SK-N-MC (cell line): ENCODE measurements at regions not wholly inside any gene's neighbourhood (a gene's known extent, or its start where the extent isn't known, plus 50 kb on each side); places are given as distances from the start of the nearest gene placed in this dataset.
"Not testable (repeated sequence)": the region's sequence is repeated elsewhere in the genome, so short reads cannot be mapped to it uniquely, and the experiment has no call there.

Source experiments
- DNase-seq: peaks from one replicate; pipeline ENCODE4 v3.0.0-alpha.2; 2011; ENCODE audit warnings: low read depth, low spot score
- H3K27ac ChIP-seq: fragments of 200-600 bp; sonication (generic); 2 replicates; pipeline ENCODE4 v1.5.1; 2016; ENCODE audit warnings: mixed run types
- H3K36me3 ChIP-seq: fragments of 200-600 bp; sonication (generic); 2 replicates; pipeline ENCODE4 v1.6.1; 2017; ENCODE audit warnings: antibody characterized with exemption, low read length, mixed read lengths; ENCODE audit not compliant: insufficient read depth
- H3K4me3 ChIP-seq: fragments of 200-600 bp; sonication (generic); 2 replicates; pipeline ENCODE4 v1.5.1; 2016
- H3K9ac ChIP-seq: fragments of 200-600 bp; sonication (generic); 2 replicates; pipeline ENCODE4 v1.8.0; 2017; ENCODE audit warnings: mixed run types, mixed read lengths; ENCODE audit not compliant: insufficient read length
- H3K9me3 ChIP-seq: fragments of 200-600 bp; sonication (generic); 2 replicates; pipeline ENCODE4 v1.6.1; 2017; ENCODE audit warnings: low read depth, mild to moderate bottlenecking, antibody characterized with exemption, low read length, moderate library complexity, mixed read lengths
- EZH2 ChIP-seq: fragments of 200-600 bp; sonication (generic); IDR thresholded peaks from one replicate; pipeline ENCODE4 v1.6.1; 2017; ENCODE audit warnings: antibody characterized with exemption
- FOXP2 ChIP-seq: optimal IDR thresholded peaks from 2 replicates; pipeline ENCODE3; 2011; ENCODE audit warnings: mild to moderate bottlenecking, moderate library complexity; ENCODE audit not compliant: insufficient read depth; ENCODE audit errors: extremely low read length, control extremely low read depth
- POLR2AphosphoS5 ChIP-seq: IDR thresholded peaks from 2 replicates; pipeline ENCODE4 v1.6.1; 2012; ENCODE audit warnings: mild to moderate bottlenecking, low read depth, low read length, borderline replicate concordance

GRCh38 chr4:66367043-66367660, 696.9 kb upstream of the EPHA5 start:
- TF ChIP-seq FOXP2 (no peak), POLR2AphosphoS5 (no peak), EZH2 (no peak)
- H3K9me3 ChIP-seq, result no peaks in the 10 kb centered on the region
- no peaks in the 10 kb centered on the region for H3K36me3 ChIP-seq
- no peak overlapping the region for H3K27ac ChIP-seq
- no peak for DNase-seq
- H3K9ac ChIP-seq, result no peak overlapping the region
- H3K4me3 ChIP-seq, result no peak overlapping the region

- not testable (repeated sequence) for H3K9me3 ChIP-seq, H3K4me3 ChIP-seq, H3K36me3 ChIP-seq, H3K9ac ChIP-seq, H3K27ac ChIP-seq, DNase-seq
These were observed 690.1 kb upstream of the EPHA5 start for GRCh38 chr4:66360395-66360794.

- no peak for DNase-seq
- Histone ChIP-seq H3K9me3 (no peaks in the 10 kb centered on the region), H3K36me3 (no peaks in the 10 kb centered on the region), H3K4me3 (no peak overlapping the region), H3K9ac (no peak overlapping the region), H3K27ac (no peak overlapping the region)
- TF ChIP-seq EZH2 (no peak), FOXP2 (no peak), POLR2AphosphoS5 (no peak)
These were observed 687.0 kb upstream of the EPHA5 start for GRCh38 chr4:66357316-66357715.

- H3K9me3 ChIP-seq, result no peaks in the 10 kb centered on the region
- no peak overlapping the region for H3K9ac ChIP-seq
- H3K4me3 ChIP-seq, result no peak overlapping the region
- no peak for DNase-seq
- H3K27ac ChIP-seq, result no peak overlapping the region
- H3K36me3 ChIP-seq, result no peaks in the 10 kb centered on the region
- TF ChIP-seq POLR2AphosphoS5 (no peak), FOXP2 (no peak), EZH2 (no peak)
These were observed 685.0 kb upstream of the EPHA5 start for GRCh38 chr4:66355328-66355727.

- Histone ChIP-seq H3K4me3 (no peak overlapping the region), H3K9me3 (no peaks in the 10 kb centered on the region), H3K36me3 (no peaks in the 10 kb centered on the region), H3K9ac (no peak overlapping the region), H3K27ac (no peak overlapping the region)
- DNase-seq, result no peak
- TF ChIP-seq EZH2, result no peak
- TF ChIP-seq FOXP2, result no peak
- no peak for TF ChIP-seq POLR2AphosphoS5
These were observed 681.5 kb upstream of the EPHA5 start for GRCh38 chr4:66351761-66352160.

- Histone ChIP-seq H3K9me3 (no peaks in the 10 kb centered on the region), H3K4me3 (no peak overlapping the region), H3K27ac (no peak overlapping the region), H3K36me3 (no peaks in the 10 kb centered on the region), H3K9ac (no peak overlapping the region)
- TF ChIP-seq EZH2, result no peak
- no peak for TF ChIP-seq FOXP2
- TF ChIP-seq POLR2AphosphoS5, result no peak
- no peak for DNase-seq
These were observed 670.1 kb upstream of the EPHA5 start for GRCh38 chr4:66340286-66340893.

GRCh38 chr4:66339007-66339406, 668.7 kb upstream of the EPHA5 start:
- TF ChIP-seq POLR2AphosphoS5 (no peak), FOXP2 (no peak), EZH2 (no peak)
- H3K36me3 ChIP-seq, result no peaks in the 10 kb centered on the region

GRCh38 chr4:66331761-66332160, 661.5 kb upstream of the EPHA5 start:
- Histone ChIP-seq H3K9me3 (no peaks in the 10 kb centered on the region), H3K36me3 (no peaks in the 10 kb centered on the region), H3K9ac (no peak overlapping the region), H3K4me3 (no peak overlapping the region), H3K27ac (no peak overlapping the region)
- DNase-seq, result no peak
- TF ChIP-seq EZH2 (no peak), POLR2AphosphoS5 (no peak), FOXP2 (no peak)

More at GRCh38 chr4:66339007-66339406, 668.7 kb upstream of the EPHA5 start:
- H3K4me3 ChIP-seq, result no peak overlapping the region
- no peak overlapping the region for H3K27ac ChIP-seq
- no peak for DNase-seq
- H3K9ac ChIP-seq, result no peak overlapping the region
- H3K9me3 ChIP-seq, result no peaks in the 10 kb centered on the region

GRCh38 chr4:66330125-66330524, 659.8 kb upstream of the EPHA5 start:
- H3K4me3 ChIP-seq, result no peak overlapping the region
- H3K9me3 ChIP-seq, result no peaks in the 10 kb centered on the region
- DNase-seq, result no peak
- TF ChIP-seq EZH2 (no peak), FOXP2 (no peak), POLR2AphosphoS5 (no peak)
- no peak overlapping the region for H3K27ac ChIP-seq
- no peaks in the 10 kb centered on the region for H3K36me3 ChIP-seq
- H3K9ac ChIP-seq, result no peak overlapping the region
